ENCODE measurements at regions not wholly inside any gene's neighbourhood (a gene's known extent, or its start where the extent isn't known, plus 50 kb on each side); places are given as distances from the start of the nearest gene placed in this dataset.

DNA sequence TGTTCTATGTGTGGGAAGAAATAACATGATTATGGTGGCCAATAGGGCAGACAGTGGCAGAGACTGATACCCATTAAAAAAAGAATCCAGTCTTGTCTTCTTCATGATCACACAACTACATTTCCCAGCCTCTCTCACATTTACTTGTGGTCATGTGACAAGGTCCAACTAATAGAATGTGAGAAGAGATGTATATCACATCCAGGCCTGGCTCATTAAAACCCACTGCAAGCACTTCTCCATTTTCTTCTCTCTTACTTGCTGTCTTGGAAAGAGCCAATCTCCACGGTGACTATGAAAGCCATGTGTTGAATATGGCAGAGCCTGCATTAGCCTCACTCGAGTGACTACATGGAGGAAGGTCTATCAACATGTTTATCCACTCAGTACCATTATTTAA lies 306.2 kb upstream of the ZEB2 start:
- TF ChIP-seq CTCF (IDR thresholded peaks at IDR 0.05): no peak
- no peak for TF ChIP-seq POLR2A (IDR thresholded peaks at IDR 0.05)

Data from uterus (tissue), 2 donors.